ENCODE measurements at regions not wholly inside any gene's neighbourhood (a gene's known extent, or its start where the extent isn't known, plus 50 kb on each side); places are given as distances from the start of the nearest gene placed in this dataset.

GRCh38 chr2:15869396-15869795, 71.0 kb upstream of the MYCN start:
- H3K27me3 ChIP-seq (ENCODE audit: control insufficient read depth in 1 of 2, insufficient read depth in 2 of 2, low read length in 2 of 2): no peaks in the 10 kb centered on the region
- H3K9me3 ChIP-seq (ENCODE audit: control insufficient read depth in 1 of 2, insufficient read depth in 1 of 2, low read length in 2 of 2): peaks cover 0 to 4% of the 10 kb centered on the region in 2 experiments
- ATAC-seq (ENCODE audit: poor library complexity): no peak
- no peak overlapping the region for H3K27ac Mint-ChIP-seq
- H3K36me3 ChIP-seq (ENCODE audit: insufficient read depth, low read length): no peaks in the 10 kb centered on the region
- intact Hi-C loops (cut with DNase I, micrococcal nuclease): no loop called here
- no peak overlapping the region for H3K4me3 ChIP-seq (ENCODE audit: low read length)
- POLR2A ChIA-PET: no interaction called here
- TF ChIP-seq CTCF (IDR thresholded peaks at IDR 0.05): no peak
- no peak overlapping the region for H3K27ac ChIP-seq (ENCODE audit: low read depth in 1 of 2, low read length in 2 of 2)
- H3K4me1 Mint-ChIP-seq (ENCODE audit: low read depth): no peaks in the 10 kb centered on the region
- CTCF ChIA-PET: no interaction called here
- H3K36me3 Mint-ChIP-seq (ENCODE audit: low read depth): no peaks in the 10 kb centered on the region
- H3K9me3 Mint-ChIP-seq: no peaks in the 10 kb centered on the region
- H3K4me1 ChIP-seq (ENCODE audit: insufficient read depth, low read length): no peaks in the 10 kb centered on the region
- DNase-seq: no peak
- no peak overlapping the region for H3K4me3 Mint-ChIP-seq
- peaks cover 19% of the 10 kb centered on the region for H3K27me3 Mint-ChIP-seq

- H3K27ac Mint-ChIP-seq: no peak overlapping the region
- TF ChIP-seq CTCF (IDR thresholded peaks at IDR 0.05): no peak
- Histone ChIP-seq H3K27me3 (ENCODE audit: control insufficient read depth in 1 of 2, insufficient read depth in 2 of 2, low read length in 2 of 2) (no peaks in the 10 kb centered on the region), H3K4me1 (ENCODE audit: insufficient read depth, low read length) (no peaks in the 10 kb centered on the region), H3K9me3 (ENCODE audit: control insufficient read depth in 1 of 2, insufficient read depth in 1 of 2, low read length in 2 of 2) (peaks cover 0 to 4% of the 10 kb centered on the region in 2 experiments), H3K4me3 (ENCODE audit: low read length) (no peak overlapping the region), H3K27ac (ENCODE audit: low read depth in 1 of 2, low read length in 2 of 2) (no peak overlapping the region), H3K36me3 (ENCODE audit: insufficient read depth, low read length) (no peaks in the 10 kb centered on the region)
- CTCF ChIA-PET: no interaction called here
- no peaks in the 10 kb centered on the region for H3K36me3 Mint-ChIP-seq (ENCODE audit: low read depth)
- DNase-seq (no peak), ATAC-seq (ENCODE audit: poor library complexity) (no peak)
- H3K27me3 Mint-ChIP-seq: peaks cover 21% of the 10 kb centered on the region
- intact Hi-C loops (cut with DNase I, micrococcal nuclease): no loop called here
- no peaks in the 10 kb centered on the region for H3K9me3 Mint-ChIP-seq
- H3K4me3 Mint-ChIP-seq: no peak overlapping the region
- POLR2A ChIA-PET: no interaction called here
- H3K4me1 Mint-ChIP-seq (ENCODE audit: low read depth): no peaks in the 10 kb centered on the region
Observed at GRCh38 chr2:15869871-15870270, 70.5 kb upstream of the MYCN start.

GRCh38 chr2:15870565-15870964, 69.8 kb upstream of the MYCN start:
- CTCF ChIA-PET: no interaction called here
- H3K9me3 ChIP-seq (ENCODE audit: control insufficient read depth in 1 of 2, insufficient read depth in 1 of 2, low read length in 2 of 2): peaks cover 0 to 4% of the 10 kb centered on the region in 2 experiments
- no peaks in the 10 kb centered on the region for H3K4me1 ChIP-seq (ENCODE audit: insufficient read depth, low read length)
- no peak overlapping the region for H3K27ac ChIP-seq (ENCODE audit: low read depth in 1 of 2, low read length in 2 of 2)
- no peak overlapping the region for H3K27ac Mint-ChIP-seq
- no peak for ATAC-seq (ENCODE audit: poor library complexity)
- H3K9me3 Mint-ChIP-seq: no peaks in the 10 kb centered on the region
- no peaks in the 10 kb centered on the region for H3K36me3 Mint-ChIP-seq (ENCODE audit: low read depth)
- no peak for TF ChIP-seq CTCF (IDR thresholded peaks at IDR 0.05)
- no peak overlapping the region for H3K4me3 ChIP-seq (ENCODE audit: low read length)
- H3K36me3 ChIP-seq (ENCODE audit: insufficient read depth, low read length): no peaks in the 10 kb centered on the region
- intact Hi-C loops (cut with DNase I, micrococcal nuclease): no loop called here
- no peaks in the 10 kb centered on the region for H3K27me3 ChIP-seq (ENCODE audit: control insufficient read depth in 1 of 2, insufficient read depth in 2 of 2, low read length in 2 of 2)
- no peak overlapping the region for H3K4me3 Mint-ChIP-seq
- H3K27me3 Mint-ChIP-seq: peaks cover 20% of the 10 kb centered on the region
- no peaks in the 10 kb centered on the region for H3K4me1 Mint-ChIP-seq (ENCODE audit: low read depth)
- DNase-seq: no peak
- POLR2A ChIA-PET: no interaction called here
